ENCODE measurements at regions not wholly inside any gene's neighbourhood (a gene's known extent, or its start where the extent isn't known, plus 50 kb on each side); places are given as distances from the start of the nearest gene placed in this dataset.

DNA sequence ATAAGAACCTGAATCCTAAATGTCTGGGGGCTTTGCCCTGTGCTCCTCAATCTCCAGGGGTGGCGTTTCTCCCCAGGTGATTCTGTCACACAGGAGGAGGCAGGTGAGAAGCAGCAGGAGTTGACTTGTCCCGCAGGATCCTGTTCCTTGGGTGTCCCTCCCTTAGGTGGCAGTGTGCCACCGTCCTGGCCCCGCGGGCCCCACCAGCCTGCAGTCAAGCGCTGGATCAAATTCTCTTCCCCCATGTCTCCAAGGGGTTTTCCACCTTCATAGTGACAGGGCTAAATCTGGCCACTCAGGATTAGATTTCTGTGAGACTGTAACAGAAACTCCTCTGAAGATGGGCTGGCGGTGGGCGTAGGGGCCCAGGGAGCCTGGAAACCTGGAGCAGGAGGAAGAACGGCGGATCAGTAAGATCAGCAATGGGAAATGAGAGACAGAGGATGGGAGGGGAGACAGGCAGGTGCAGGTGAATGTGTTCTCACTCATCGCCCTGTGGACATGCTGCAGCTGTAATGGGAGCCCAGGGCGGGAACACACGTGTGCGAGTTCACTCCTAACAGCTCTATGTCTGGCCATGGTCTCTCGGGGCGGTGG is 329.2 kb upstream of the COBL start:
- TF ChIP-seq POLR2A (IDR thresholded peaks at IDR 0.05) = no peak
- TF ChIP-seq, protein P1, sequence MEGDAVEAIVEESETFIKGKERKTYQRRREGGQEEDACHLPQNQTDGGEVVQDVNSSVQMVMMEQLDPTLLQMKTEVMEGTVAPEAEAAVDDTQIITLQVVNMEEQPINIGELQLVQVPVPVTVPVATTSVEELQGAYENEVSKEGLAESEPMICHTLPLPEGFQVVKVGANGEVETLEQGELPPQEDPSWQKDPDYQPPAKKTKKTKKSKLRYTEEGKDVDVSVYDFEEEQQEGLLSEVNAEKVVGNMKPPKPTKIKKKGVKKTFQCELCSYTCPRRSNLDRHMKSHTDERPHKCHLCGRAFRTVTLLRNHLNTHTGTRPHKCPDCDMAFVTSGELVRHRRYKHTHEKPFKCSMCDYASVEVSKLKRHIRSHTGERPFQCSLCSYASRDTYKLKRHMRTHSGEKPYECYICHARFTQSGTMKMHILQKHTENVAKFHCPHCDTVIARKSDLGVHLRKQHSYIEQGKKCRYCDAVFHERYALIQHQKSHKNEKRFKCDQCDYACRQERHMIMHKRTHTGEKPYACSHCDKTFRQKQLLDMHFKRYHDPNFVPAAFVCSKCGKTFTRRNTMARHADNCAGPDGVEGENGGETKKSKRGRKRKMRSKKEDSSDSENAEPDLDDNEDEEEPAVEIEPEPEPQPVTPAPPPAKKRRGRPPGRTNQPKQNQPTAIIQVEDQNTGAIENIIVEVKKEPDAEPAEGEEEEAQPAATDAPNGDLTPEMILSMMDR (IDR thresholded peaks at IDR 0.05) = no peak

All from testis (tissue), 2 donors.